GM20000 (cell line): ENCODE measurements at regions not wholly inside any gene's neighbourhood (a gene's known extent, or its start where the extent isn't known, plus 50 kb on each side); places are given as distances from the start of the nearest gene placed in this dataset.

ENCODE experiments used
- DNase-seq: peaks from one replicate; pipeline ENCODE4 v3.0.0; 2012; ENCODE audit warnings: low spot score
- CTCF ChIP-seq: IDR thresholded peaks from 2 replicates; pipeline ENCODE4 v1.5.1; 2012; ENCODE audit warnings: mild to moderate bottlenecking, control low read depth; ENCODE audit errors: extremely low read depth, missing control alignments

DNA sequence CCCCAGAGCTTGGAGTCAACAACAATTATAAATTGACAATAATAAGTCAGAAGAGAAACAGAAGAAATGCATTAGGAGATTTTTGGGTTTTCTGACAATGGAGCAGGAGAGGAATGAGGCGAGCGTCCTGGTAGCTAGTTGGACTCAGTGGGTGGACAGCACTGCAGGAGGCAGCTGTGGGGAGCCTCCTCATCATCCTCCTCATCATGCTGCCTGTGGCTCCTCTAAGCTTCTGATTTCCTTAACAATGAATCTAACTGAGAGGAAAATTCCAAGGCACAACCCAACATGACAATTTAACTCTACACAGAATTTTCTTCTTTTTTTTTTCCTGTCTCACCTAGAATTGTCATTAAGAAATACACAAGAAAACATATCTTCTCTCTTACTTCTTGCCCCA lies 357.1 kb upstream of the NOCT start:
- no peak for DNase-seq
- no peak for TF ChIP-seq CTCF

- DNase-seq, result no peak
- no peak for TF ChIP-seq CTCF
Observed at GRCh38 chr4:138656990-138657389, 358.6 kb upstream of the NOCT start.

DNA sequence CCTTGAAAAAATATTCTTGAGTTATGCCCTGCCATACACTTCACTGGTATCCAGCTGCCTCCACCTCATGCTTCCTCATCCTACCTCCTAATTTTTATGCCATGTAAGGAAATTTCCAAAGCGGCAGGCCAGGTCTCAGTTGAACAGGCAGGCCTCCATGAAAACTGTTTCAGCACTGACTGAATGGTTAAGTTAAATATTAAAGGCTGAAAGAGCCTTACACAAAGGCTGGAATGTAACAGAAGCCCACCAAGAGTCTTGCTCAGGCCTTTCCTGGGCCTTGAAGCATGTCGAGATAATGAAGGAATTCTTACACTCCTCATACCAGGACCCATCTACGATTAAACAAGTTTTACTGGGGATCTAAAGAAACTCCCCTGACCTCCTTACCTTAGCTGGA lies 359.6 kb upstream of the NOCT start:
- DNase-seq, result no peak
- no peak for TF ChIP-seq CTCF

GRCh38 chr4:138655286-138655685 lies 360.3 kb upstream of the NOCT start:
- TF ChIP-seq CTCF, result no peak
- DNase-seq, result no peak

DNA sequence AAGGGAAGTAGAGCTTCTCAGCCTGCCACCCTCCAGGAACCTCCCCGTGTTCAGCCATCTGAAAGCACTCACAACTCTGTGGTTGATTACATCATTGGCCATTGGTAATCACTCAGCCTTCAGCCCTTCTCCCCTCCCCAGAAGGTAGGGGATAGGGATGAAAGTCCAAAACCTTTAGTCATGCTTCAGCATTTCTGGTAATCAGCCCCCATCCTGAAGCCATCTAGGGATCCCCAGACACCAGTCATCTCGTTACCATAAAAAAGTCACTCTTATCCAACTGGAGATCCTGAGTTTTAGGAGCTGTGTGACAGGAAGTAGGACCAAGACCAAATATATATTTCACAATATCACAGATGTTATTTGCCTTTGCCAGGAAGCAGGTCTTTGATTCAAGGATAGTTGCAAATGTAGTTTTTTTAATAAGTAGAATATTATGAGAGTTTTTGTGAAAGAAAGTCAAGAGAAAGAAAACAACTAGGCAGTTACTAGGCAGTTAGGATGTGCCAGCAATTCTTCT lies 364.6 kb upstream of the NOCT start:
- TF ChIP-seq CTCF, result no peak
- DNase-seq, result no peak

DNA sequence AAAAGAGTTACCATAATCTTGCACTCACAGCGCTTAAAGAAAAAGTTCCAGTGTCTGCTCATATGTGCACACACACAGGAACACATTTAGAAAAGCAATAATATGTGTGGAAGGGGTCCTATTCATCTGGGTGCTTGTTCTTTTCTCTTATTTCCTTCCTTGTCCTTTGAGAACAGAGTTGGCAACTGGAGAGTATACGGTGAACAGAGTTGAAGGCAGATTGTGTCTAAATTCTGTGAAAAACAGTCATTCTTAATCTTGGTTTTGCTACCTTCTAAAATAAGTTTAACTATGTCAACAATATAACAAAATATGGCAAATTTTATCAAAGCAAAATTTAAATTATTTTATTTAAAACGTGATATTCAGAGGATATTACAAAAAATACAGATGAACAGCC lies 365.1 kb upstream of the NOCT start:
- no peak for TF ChIP-seq CTCF
- no peak for DNase-seq

DNA sequence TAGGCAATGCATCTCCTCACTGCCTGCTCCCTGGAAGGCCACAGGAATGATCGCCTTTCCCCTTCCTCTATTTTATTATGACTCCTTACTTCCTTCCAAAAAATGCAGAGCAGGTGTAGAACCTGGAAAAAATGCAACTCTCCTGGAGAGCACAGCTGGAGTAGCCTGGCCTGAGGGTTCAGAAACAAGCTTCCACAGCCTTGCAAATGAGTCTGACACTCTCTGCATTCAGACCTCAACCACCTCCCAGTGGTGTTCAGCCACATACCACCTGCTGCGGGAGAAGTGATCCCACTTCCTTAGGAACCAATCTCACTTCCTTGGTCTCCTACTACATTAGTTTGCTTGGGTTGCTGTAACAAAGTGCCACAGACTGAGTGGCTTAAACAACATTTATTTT lies 368.1 kb upstream of the NOCT start:
- no peak for DNase-seq
- no peak for TF ChIP-seq CTCF
